ENCODE measurements at regions not wholly inside any gene's neighbourhood (a gene's known extent, or its start where the extent isn't known, plus 50 kb on each side); places are given as distances from the start of the nearest gene placed in this dataset.

GRCh38 chr6:112591329-112591728 lies 244.2 kb downstream of the RFPL4B start:
- H3K4me3 ChIP-seq (ENCODE audit: low read depth, low read length): no peak overlapping the region
- no peak for DNase-seq (ENCODE audit: low read depth)
- no peak for TF ChIP-seq CTCF (IDR thresholded peaks at IDR 0.05; ENCODE audit: control insufficient read depth, extremely low read depth, insufficient read depth)

GRCh38 chr6:112592159-112592558 lies 245.0 kb downstream of the RFPL4B start:
- H3K4me3 ChIP-seq (ENCODE audit: low read depth, low read length): no peak overlapping the region
- no peak for DNase-seq (ENCODE audit: low read depth)
- no peak for TF ChIP-seq CTCF (IDR thresholded peaks at IDR 0.05; ENCODE audit: control insufficient read depth, extremely low read depth, insufficient read depth)

DNA sequence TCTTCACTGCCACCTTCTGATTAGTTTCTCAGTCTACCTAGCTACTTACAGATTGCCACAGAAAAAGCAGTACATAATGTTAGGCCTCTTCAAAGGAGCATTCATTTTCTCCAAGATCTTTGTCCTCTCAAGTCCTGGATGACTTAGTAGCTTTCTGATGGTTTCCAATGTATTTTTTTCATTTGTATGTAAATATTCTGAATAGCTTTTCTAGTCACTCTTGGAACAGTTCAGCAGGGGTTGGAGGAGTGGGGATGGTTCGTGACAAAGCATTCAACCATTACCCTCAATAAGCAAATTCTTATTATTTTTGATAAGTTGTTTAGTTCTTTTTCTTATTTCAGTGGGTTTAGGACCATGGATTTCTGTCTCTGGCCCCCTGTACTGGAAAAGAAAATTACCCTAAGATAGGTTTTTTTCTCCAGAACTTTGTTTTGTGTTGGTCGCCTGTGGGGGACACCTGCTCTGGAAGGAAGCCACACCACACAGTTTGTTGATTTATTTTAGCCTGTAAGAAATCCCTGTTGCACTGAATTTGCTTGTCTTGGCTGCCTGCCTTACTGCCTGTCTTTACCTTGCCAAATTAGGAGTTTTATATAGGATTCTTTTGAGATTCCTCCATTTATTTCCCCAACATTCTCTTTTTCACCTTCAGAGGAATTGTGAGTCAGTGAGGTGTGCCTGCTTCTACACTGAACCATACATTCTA lies 247.9 kb downstream of the RFPL4B start:
- TF ChIP-seq CTCF (IDR thresholded peaks at IDR 0.05; ENCODE audit: control insufficient read depth, extremely low read depth, insufficient read depth): no peak
- H3K4me3 ChIP-seq (ENCODE audit: low read depth, low read length): no peak overlapping the region
- peak; percentile 14 for DNase-seq (ENCODE audit: low read depth)

DNA sequence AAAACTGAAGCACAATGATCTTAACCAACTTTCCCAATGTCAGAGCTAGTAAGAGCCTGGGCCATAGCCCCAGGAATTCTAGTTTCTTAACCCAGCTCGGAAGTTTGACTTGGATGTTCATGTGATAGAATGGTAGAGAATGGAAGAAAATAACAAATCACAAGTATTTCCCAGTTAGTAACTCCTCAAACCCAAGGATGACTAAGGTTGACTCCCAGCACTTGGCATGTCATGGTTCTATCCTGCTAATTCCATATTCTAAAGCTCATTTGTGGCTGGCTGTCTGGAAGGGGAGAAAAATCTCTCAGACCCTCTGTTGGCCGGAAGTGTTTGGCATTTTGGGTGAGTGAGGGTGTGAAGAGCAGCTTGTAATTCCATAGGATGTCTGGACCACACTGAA lies 248.7 kb downstream of the RFPL4B start:
- TF ChIP-seq CTCF (IDR thresholded peaks at IDR 0.05; ENCODE audit: control insufficient read depth, extremely low read depth, insufficient read depth): no peak
- DNase-seq (ENCODE audit: low read depth): no peak
- no peak overlapping the region for H3K4me3 ChIP-seq (ENCODE audit: low read depth, low read length)

DNA sequence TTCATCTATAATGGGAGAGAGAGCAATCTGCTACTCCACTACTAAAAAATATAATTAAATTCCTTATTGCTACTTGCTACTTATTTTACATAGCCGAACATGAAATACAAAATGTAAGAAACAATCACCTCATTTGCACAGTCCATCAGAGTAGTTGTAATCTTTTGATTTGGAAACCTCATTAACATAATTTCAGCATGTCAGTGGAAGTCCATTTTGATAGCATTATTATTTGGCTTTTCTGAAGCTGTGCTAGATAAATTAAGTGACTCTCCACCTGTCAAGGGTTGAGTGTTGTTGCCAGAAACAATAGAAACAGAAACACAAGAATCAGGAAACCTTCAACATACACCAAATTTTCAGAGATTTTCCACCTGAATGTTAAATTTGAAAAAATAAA lies 250.0 kb downstream of the RFPL4B start:
- no peak overlapping the region for H3K4me3 ChIP-seq (ENCODE audit: low read depth, low read length)
- no peak for DNase-seq (ENCODE audit: low read depth)
- no peak for TF ChIP-seq CTCF (IDR thresholded peaks at IDR 0.05; ENCODE audit: control insufficient read depth, extremely low read depth, insufficient read depth)

DNA sequence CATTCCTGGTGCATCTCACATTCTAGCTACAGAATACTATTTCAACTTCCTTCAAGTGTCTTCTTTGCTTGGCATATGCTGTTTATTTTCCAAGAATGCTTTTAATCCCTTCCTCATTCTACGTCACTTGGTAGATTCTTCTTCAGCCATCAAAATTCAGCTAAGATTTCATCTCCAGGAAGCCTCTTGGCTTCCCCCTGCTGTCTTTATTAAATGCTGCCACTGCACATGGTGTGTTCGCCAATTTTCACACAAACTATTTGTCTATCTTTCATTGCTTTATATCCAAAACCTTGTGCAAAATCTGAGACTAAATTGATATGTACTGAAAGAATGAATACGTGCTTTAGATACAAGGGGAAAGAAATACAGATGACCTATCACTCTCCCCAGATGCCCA lies 253.0 kb downstream of the RFPL4B start:
- no peak overlapping the region for H3K4me3 ChIP-seq (ENCODE audit: low read depth, low read length)
- TF ChIP-seq CTCF (IDR thresholded peaks at IDR 0.05; ENCODE audit: control insufficient read depth, extremely low read depth, insufficient read depth): peak; percentile 29
- no peak for DNase-seq (ENCODE audit: low read depth)

- TF ChIP-seq CTCF (IDR thresholded peaks at IDR 0.05; ENCODE audit: control insufficient read depth, extremely low read depth, insufficient read depth): no peak
- DNase-seq (ENCODE audit: low read depth): no peak
- no peak overlapping the region for H3K4me3 ChIP-seq (ENCODE audit: low read depth, low read length)
Observed at GRCh38 chr6:112603726-112604125, 256.6 kb downstream of the RFPL4B start.
